Sigmoid colon (tissue), 6 donors: ENCODE measurements at regions not wholly inside any gene's neighbourhood (a gene's known extent, or its start where the extent isn't known, plus 50 kb on each side); places are given as distances from the start of the nearest gene placed in this dataset.
A peak's percentile ranks its signal among the peaks of the same experiment; 100 is the strongest.

Source experiments
- DNase-seq: peaks from one replicate; pipeline ENCODE4 v3.0.0-alpha.2; 2019
- H3K27ac ChIP-seq, 4 donors: fragments of 200-600 bp; sonication (generic); one replicate each; pipeline ENCODE4 v1.5.1; 2016 to 2019; ENCODE audit warnings: mild to moderate bottlenecking in 1 of 4
- H3K27me3 ChIP-seq, 3 donors: fragments of 200-600 bp; sonication (generic); one replicate each; pipeline ENCODE4 v1.5.1; 2019; ENCODE audit warnings: mild to moderate bottlenecking in 1 of 3
- H3K36me3 ChIP-seq, 4 donors: fragments of 200-600 bp; sonication (generic); one replicate each; pipeline ENCODE4 v1.5.1; 2016 to 2019
- H3K4me1 ChIP-seq, 4 donors: fragments of 200-600 bp; sonication (generic); one replicate each; pipeline ENCODE4 v1.5.1; 2017 to 2019
- H3K4me3 ChIP-seq, 4 donors: fragments of 200-600 bp; sonication (generic); one replicate each; pipeline ENCODE4 v1.5.1; 2017 to 2019; ENCODE audit warnings: mild to moderate bottlenecking in 2 of 4, moderate library complexity in 1 of 4
- H3K9me3 ChIP-seq, 4 donors: fragments of 200-600 bp in 3 of 4; sonication (generic) in 3 of 4; one replicate each; pipeline versions ENCODE4 v1.5.1 to v1.6.1; 2013 to 2019
- EP300 ChIP-seq, 4 donors: sonication (generic); formaldehyde crosslinking; IDR thresholded peaks; one replicate each; pipeline ENCODE4 v1.6.1; 2017; ENCODE audit warnings: antibody characterized with exemption in 4 of 4
- POLR2A ChIP-seq, 2 donors: fragments of 450-650 bp; IDR thresholded peaks; one replicate each; pipeline ENCODE4 v1.6.1; 2016; ENCODE audit warnings: antibody characterized with exemption in 2 of 2, mild to moderate bottlenecking in 2 of 2, moderate library complexity in 2 of 2
- POLR2AphosphoS5 ChIP-seq, 4 donors: sonication (generic); formaldehyde crosslinking; IDR thresholded peaks; one replicate each; pipeline ENCODE4 v1.6.1; 2017; ENCODE audit warnings: antibody characterized with exemption in 4 of 4
- WGBS, 2 donors: extraction: QIAGEN DNeasy Blood & Tissue Kit; methylation state at CpG; one replicate each; pipeline ENCODE4 v1.1.7; 2013; 5-methylcytosine and 5-hydroxymethylcytosine counted together
- intact Hi-C: fragments of 100-400 bp; cut with DNase I; formaldehyde crosslinking; loops from one replicate; pipeline ENCODE4 v1.15.1; 2023
- TF ChIP-seq, protein P1 (sequence below), 4 experiments: fragments of 450-650 bp in 3 of 4; fragments of 200-600 bp in 1 of 4; IDR thresholded peaks; one replicate each; pipeline ENCODE4 v1.5.1; 2016 to 2019; ENCODE audit warnings: antibody characterized with exemption in 4 of 4, mild to moderate bottlenecking in 3 of 4, moderate library complexity in 2 of 4
- donor health status: healthy with polysubstance abuse.
- donor health status: healthy.

DNA sequence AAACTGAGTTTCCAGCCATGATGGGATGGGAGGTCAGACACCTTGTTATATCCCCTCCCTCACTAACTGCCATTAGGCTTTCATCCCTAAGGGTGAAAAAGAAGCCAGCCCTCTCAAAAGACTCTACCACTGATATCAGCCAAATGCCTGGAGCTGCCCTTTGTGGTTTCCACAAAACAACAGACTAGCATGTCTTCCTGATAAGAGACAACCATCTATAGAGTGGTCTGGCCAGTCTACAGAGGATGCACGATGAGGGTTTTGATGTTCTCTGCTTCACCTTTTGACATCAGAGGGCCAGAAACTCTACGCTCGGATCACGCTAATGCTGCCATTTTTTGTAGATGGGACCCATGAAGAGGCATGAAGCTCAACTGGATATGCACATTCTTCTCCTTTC, 61.7 kb upstream of the ARHGAP18 start:
- Histone ChIP-seq H3K27me3 (peaks cover 0 to 32% (median 0%) of the 10 kb centered on the region in 3 donors), H3K9me3 (no peaks in the 10 kb centered on the region), H3K4me1 (peaks cover 0 to 13% (median 10%) of the 10 kb centered on the region in 4 donors), H3K27ac (no peak overlapping the region), H3K4me3 (no peak overlapping the region), H3K36me3 (no peaks in the 10 kb centered on the region)
- DNase-seq = no peak
- WGBS, 2 donors = 94% methylated on average over 4 of the region's 4 CpGs
- intact Hi-C loops = no loop called here
- TF ChIP-seq EP300 (IDR thresholded peaks at IDR 0.05) (no peak), POLR2AphosphoS5 (IDR thresholded peaks at IDR 0.05) (no peak), POLR2A (IDR thresholded peaks at IDR 0.05) (no peak)
- TF ChIP-seq, protein P1, sequence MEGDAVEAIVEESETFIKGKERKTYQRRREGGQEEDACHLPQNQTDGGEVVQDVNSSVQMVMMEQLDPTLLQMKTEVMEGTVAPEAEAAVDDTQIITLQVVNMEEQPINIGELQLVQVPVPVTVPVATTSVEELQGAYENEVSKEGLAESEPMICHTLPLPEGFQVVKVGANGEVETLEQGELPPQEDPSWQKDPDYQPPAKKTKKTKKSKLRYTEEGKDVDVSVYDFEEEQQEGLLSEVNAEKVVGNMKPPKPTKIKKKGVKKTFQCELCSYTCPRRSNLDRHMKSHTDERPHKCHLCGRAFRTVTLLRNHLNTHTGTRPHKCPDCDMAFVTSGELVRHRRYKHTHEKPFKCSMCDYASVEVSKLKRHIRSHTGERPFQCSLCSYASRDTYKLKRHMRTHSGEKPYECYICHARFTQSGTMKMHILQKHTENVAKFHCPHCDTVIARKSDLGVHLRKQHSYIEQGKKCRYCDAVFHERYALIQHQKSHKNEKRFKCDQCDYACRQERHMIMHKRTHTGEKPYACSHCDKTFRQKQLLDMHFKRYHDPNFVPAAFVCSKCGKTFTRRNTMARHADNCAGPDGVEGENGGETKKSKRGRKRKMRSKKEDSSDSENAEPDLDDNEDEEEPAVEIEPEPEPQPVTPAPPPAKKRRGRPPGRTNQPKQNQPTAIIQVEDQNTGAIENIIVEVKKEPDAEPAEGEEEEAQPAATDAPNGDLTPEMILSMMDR (IDR thresholded peaks at IDR 0.05) = no peak

DNA sequence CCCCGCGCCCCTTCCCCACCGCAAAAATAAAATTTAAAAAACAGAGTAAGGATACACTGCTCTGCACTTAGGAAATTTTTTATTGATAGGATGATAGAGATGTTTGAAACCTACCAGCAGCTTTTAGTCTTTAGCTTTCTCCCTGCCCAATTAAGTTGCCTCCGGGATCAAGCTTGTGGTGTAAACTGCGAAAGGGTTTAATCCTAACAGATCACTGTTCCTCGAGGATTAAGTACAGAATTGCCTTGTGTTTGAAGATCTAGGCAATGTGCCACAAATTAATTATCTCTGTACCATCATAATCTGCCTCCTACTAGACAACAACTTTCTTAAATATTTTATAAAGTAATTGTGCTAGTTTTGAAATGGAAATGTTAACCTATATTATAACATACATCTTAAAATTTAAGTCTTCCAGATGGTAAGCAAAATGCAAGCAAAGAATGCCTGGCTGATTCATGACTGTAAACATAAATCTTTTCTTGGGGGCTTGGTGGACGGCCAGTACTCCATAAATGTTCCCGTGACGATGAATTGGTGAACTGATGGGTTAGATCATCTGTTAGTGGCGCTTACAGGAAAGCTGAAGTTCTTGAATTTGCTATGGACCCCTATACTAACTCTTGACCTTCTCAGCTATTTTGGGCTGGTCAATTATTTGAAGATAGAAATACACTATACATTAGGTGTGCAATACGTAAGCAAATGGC, 58.0 kb upstream of the ARHGAP18 start:
- no peaks in the 10 kb centered on the region for H3K36me3 ChIP-seq
- no peaks in the 10 kb centered on the region for H3K9me3 ChIP-seq
- WGBS, 2 donors = 69 to 76% methylated on average over 11 of the region's 11 CpGs
- H3K4me1 ChIP-seq = peaks cover 0 to 8% (median 8%) of the 10 kb centered on the region in 4 donors
- intact Hi-C loops = no loop called here
- DNase-seq = no peak
- peaks cover 0 to 45% (median 0%) of the 10 kb centered on the region in 3 donors for H3K27me3 ChIP-seq
- no peak overlapping the region for H3K27ac ChIP-seq
- H3K4me3 ChIP-seq = no peak overlapping the region
- TF ChIP-seq POLR2AphosphoS5 (IDR thresholded peaks at IDR 0.05) (no peak), EP300 (IDR thresholded peaks at IDR 0.05) (no peak), POLR2A (IDR thresholded peaks at IDR 0.05) (no peak)
- TF ChIP-seq, protein P1 (IDR thresholded peaks at IDR 0.05) = no peak

DNA sequence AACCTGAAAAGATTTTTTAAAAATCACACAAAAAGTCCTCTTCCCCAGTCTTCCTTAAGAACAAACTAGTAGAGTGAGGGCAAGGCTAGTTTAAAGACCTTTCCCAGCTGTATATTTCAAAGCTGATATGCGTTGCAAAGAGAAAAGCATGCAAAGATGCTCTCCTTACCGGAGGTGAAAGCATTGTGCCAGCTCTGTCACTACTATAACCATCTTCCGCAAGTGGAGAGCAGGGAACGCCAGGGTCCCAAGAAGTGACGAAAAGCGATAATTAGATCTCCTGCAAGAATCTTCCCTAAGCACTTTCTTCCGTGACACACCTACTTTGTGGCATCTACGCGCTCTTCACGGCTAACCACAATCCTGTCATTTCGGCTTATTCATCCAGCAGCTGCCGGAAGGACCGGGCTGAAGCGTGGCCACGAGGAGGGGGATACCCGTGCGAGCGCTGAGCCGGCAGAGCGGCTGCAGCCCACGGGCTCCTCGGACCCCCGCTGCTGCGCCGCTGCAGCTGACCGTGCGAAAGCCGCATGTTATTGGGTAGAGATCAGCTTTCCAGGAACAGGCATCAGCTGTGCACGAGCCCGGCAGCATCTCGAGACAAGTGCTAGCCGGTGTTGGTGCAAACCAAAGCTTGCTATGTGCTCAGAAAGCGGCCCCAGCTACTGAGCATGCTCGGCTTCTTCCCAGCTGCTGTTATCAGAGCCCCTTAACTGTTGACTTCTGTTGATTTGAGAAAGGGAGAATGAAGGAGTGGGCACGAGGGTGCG, 57.2 kb upstream of the ARHGAP18 start:
- H3K4me1 ChIP-seq = peaks cover 0 to 8% (median 8%) of the 10 kb centered on the region in 4 donors
- H3K27ac ChIP-seq = no peak overlapping the region
- H3K27me3 ChIP-seq = peaks cover 0 to 45% (median 0%) of the 10 kb centered on the region in 3 donors
- DNase-seq = peak; percentile 59
- no peak for TF ChIP-seq EP300 (IDR thresholded peaks at IDR 0.05)
- TF ChIP-seq POLR2AphosphoS5 (IDR thresholded peaks at IDR 0.05) = no peak
- TF ChIP-seq, protein P1 (IDR thresholded peaks at IDR 0.05) = no peak
- no peak for TF ChIP-seq POLR2A (IDR thresholded peaks at IDR 0.05)
- H3K9me3 ChIP-seq = no peaks in the 10 kb centered on the region
- 1 to 3% methylated on average over 36 of the region's 36 CpGs for WGBS, 2 donors
- intact Hi-C loops = no loop called here
- H3K36me3 ChIP-seq = no peaks in the 10 kb centered on the region
- peak overlapping the region; percentile 10 to 40 (median 30) for H3K4me3 ChIP-seq

DNA sequence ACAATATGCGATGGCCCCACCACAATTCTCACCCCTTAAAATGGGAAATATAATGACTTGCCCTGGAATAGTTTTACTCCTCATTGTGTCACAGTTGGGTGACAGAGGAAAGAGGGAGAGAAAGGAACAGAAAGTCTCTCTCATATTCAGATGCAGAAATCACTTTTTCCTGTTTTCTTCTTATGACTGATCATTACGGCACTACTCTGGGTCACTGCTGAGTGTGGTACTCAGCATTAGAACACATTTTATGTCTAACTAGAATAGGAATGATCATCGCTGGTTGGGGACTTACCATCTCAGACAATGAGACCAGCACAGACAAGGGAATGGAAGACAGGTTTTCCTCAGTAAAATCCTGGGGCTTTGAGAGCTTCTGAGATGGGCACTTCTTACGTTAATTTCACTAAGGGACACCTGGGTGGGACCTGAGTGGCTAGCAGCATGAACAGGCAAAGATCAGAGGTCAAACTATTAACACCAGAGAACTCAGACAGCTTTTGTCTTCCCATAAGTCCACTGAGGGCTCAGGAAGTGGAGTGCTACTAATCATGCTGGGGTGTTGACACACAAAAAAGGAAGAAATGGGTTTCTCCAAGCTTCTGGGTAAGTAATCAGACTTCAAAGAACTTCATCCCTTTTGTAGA, 54.9 kb upstream of the ARHGAP18 start:
- WGBS, 2 donors = 86 to 90% methylated on average over 4 of the region's 4 CpGs
- Histone ChIP-seq H3K4me3 (no peak overlapping the region), H3K27me3 (peaks cover 0 to 36% (median 0%) of the 10 kb centered on the region in 3 donors), H3K27ac (no peak overlapping the region), H3K9me3 (no peaks in the 10 kb centered on the region), H3K36me3 (no peaks in the 10 kb centered on the region), H3K4me1 (peaks cover 0 to 8% (median 8%) of the 10 kb centered on the region in 4 donors)
- TF ChIP-seq POLR2AphosphoS5 (IDR thresholded peaks at IDR 0.05) (no peak), POLR2A (IDR thresholded peaks at IDR 0.05) (no peak), EP300 (IDR thresholded peaks at IDR 0.05) (no peak)
- TF ChIP-seq, protein P1 (IDR thresholded peaks at IDR 0.05) = no peak
- no peak for DNase-seq
- intact Hi-C loops = no loop called here
